Stimulated activated CD4-positive, alpha-beta T cell treated with anti-CD3 and anti-CD28 coated beads, Interleukin-2, amount 100 ng/mL, for 24 hours (primary cell): ENCODE measurements at regions not wholly inside any gene's neighbourhood (a gene's known extent, or its start where the extent isn't known, plus 50 kb on each side); places are given as distances from the start of the nearest gene placed in this dataset.
"Not testable (repeated sequence)": the region's sequence is repeated elsewhere in the genome, so short reads cannot be mapped to it uniquely, and the experiment has no call there.

ENCODE experiments used
- DNase-seq, 2 donors: peaks; one replicate each; pipeline ENCODE4 v3.0.0-alpha.2; 2020

- no peak for DNase-seq
Measured at GRCh38 chr2:195570329-195570728, 86.7 kb upstream of the SLC39A10 start.

DNA sequence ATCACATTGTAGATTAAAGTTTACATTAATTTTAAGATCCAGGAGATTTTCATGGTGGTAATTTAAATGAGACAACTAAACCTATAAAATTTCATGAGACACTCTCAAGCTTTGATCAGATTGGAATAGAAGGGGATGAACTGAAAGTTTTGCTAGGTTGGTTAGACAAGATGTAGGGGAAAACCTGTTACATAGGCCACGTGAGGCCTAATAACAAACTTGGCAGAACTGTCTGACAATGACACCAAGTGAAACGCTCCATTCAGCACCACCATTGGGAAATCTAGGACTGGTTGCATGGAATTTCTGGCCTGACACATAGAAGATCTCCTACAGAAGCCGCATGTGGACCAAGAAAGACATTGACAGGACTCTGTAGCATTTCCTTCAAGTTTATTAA, 87.8 kb upstream of the SLC39A10 start:
- DNase-seq = no peak

GRCh38 chr2:195564625-195565135, 92.3 kb upstream of the SLC39A10 start:
- DNase-seq = not testable (repeated sequence)

DNA sequence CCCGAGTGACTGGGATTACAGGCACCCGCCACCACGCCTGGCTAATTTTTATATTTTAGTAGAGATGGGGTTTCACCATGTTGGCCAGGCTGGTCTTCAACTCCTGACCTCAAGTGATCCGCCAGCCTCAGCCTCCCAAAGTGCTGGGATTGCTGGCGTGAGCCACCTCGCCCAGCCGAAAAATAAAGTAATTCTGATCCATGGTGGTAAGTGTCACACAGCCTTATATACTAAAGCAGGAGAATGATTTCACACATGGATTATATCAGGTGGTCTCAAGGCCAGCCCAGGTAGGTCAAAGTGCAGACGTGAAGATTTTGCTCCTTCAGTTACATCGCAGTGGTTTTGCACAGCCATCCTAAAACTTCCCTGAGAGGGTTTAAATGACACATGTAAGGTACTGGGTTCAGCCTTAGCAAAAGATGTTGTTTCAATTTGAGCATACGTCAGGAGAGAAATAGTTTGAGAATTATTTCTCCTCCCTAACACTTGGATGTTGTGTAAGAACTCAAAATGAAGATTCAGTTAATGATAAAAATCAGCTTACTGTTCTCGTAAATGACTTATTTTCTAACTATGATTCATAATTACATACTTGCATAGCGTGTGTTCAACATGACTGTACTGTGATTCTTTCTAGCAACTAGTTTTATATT, 93.0 kb upstream of the SLC39A10 start:
- DNase-seq = peak in 1 of 2 donors; percentile 23

DNA sequence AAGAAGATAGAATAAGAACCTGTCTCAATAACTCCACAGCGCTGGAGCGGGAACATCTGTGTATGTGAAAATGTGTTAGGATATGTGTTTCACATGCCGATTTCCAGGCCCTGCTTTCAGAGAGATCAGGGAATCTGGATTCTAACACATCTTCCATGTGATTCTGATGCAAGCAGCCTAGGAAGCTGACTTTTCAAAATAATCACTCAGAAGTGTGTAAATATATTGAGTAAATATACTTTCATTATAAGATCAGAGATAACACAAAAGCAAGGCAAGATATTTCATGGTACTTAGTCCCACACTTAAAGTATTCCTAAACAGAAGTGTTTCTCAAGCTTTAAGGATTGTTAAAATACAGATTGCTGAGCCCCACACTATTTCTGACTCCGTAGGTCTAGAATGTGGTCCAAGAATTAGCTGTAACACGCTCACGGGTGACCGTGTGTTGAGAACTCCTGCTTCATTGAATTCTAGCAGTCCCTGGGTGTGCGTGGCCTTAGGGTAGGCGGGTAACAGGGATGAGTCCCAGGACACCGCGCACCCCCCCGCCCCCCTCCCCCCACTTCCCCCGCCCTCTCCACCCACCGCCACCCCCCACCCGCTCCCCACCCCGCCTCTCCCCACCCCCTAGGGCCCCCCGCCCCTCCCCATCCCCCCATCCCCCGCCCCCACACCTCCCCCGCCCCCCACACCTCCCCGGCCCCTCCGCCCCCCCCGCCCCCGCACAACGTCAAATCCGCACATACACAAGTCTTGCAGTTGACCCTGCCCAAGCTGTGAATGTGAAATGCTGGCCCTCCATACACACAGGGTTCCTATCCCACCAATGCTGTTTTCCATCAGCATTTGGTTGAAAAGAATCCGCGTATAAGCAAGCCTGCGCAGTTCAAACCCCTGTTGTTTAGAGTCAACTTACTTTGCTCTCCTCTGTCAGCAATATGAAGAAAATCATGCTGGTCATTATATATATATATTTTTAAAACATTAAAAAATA, 94.2 kb upstream of the SLC39A10 start:
- DNase-seq = peak in 1 of 2 donors; percentile 20

- no peak for DNase-seq
Measured at GRCh38 chr2:195561116-195561921, 95.7 kb upstream of the SLC39A10 start.

DNA sequence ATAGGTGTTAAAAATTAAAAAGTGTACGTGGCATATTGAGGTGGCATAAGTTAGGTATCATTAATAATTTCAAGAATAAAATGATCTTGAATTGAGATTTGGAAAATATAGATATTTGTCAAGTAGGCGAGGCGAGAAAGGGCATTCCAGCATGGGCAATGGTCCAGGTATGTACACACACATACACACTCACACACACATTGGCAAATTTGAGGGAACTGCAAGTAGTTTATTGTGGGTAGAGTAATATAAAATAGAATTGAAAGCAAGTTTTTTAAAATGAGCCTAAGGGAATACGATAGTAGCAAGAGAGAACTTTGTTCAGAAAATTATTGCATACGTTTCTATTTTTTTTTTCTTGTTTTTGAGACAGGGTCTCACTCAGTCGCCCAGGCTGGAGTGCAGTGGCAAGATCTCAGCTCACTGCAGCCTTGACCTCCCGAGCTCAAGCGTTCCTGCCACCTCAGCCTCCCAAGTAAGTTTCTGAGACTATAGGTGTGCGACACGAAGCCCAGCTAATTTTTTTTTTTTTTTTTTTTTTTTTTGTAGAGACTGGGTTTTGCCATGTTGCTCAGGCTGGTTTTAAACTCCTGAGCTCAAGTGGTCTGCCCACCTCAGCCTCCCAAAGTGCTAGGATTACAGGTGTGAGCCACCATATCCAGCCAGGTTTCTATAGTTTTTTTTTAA, 96.7 kb upstream of the SLC39A10 start:
- DNase-seq = no peak

GRCh38 chr2:195559431-195559914, 97.6 kb upstream of the SLC39A10 start:
- peak; percentile 60 to 72 for DNase-seq

DNA sequence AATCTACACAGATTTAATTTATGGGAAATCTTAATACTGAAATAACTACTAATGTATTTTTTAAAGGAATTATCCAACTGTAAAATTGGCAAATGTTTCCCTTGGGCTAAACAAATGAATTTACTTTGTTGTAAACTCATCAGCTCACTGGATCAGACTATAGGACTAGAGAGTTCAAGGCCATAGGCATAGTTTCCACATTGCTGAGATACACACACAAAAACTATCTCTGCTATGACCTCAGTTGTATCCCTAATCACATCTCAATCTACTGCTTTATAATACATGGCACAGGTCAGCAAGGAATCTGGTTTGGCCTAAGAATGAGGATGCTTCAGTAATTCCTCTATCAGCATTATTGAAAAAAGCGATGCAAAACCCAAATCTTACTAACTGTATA, 101.1 kb upstream of the SLC39A10 start:
- DNase-seq = no peak

DNA sequence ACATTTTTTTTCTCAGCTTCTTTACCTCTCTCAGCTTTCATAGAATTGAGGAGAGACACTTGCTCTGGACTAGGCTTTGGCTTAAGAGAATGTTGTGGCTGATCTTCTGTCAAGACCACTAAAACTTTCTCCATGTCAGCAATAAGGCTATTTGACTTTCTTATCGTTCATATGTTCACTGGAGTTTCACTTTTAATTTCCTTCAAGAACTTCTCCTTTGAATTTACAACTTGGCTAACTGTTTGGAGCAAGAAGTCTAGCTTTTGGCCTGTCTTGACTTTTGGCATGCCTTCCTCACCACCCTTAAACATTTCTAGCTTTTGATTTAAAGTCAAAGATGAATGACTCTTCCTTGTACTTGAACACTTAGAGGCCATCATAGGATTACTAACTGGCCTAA, 104.4 kb upstream of the SLC39A10 start:
- no peak for DNase-seq

DNA sequence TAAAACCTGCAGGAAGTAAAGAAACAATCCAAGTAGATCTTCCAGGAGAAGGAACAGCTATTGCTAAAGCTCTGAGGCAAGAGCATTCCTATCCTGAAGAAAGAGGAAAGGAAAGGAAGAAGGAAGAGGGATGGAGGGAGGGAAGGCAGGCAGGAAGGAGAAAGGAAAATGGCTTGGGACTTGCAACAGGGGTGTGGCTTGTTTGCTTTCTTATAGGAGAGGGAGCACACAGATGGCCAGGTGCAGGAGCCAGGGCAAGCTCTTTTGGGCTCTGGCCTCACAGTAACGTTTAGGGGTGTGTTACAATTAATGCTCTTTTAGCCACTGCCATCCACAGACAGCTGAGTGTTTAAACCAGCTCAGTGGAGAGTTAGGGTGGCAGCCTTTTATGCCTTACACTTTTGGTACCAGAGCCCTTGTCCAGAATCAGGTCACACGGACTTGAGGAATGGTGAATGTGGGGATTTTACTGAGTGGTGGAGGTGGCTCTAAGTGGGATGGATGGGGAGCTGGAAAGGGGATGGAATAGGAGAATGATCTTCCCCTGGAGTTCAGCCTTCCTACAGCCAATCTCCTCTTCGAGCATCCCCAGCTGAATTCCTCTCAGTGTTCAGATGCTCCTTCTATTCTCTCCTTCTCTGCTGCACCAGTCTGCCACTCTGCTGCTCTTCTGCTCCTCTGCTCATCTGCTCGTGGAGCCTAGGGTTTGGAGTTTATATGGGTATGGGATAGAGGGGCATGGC, 108.7 kb upstream of the SLC39A10 start:
- DNase-seq = no peak

- not testable (repeated sequence) for DNase-seq
Measured at GRCh38 chr2:195547268-195547840, 109.7 kb upstream of the SLC39A10 start.

- no peak for DNase-seq
Measured at GRCh38 chr2:195545811-195546210, 111.2 kb upstream of the SLC39A10 start.

DNA sequence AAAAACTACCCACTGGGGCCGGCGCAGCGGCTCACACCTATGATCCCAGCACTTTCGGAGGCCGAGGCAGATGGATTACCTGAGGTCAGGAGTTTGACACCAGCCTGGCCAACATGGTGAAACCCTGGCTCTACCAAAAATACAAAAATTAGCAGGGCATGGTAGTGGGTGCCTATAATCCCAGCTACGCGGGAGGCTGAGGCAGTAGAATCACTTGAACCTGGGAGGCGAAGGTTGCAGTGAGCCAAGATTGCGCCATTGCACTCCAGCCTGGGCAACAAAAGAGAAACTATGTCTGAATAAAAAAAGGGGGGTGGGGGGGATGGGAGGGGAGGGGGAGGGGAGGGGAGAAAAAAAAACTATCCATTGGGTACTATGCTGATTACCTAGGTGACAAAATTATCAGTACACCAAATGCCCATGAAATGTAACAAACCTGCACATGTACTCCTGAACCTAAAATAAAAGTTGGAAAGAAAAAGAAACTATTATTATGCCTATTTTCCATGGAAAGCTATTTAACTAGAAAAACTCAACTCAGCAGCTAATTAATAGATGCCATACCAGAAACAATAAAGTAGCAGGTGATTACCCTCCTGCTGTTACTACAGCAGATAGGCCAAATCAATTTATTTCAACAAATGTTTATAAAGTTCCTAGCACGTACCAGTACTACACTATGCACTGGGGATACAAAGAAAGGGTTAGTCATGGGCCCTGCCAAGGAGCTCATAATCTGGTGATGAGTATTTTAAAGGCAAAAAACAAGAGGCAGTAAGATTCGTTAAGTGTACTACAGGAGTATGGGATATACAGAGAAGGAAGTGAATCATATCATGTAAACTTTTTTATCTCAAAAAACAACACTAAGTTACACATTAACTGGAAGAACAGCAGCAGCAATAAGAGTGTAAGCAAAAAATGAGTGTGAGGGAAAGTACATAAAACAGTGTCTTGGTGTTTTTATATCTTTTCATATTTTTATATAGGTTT, 112.8 kb upstream of the SLC39A10 start:
- DNase-seq = no peak

DNA sequence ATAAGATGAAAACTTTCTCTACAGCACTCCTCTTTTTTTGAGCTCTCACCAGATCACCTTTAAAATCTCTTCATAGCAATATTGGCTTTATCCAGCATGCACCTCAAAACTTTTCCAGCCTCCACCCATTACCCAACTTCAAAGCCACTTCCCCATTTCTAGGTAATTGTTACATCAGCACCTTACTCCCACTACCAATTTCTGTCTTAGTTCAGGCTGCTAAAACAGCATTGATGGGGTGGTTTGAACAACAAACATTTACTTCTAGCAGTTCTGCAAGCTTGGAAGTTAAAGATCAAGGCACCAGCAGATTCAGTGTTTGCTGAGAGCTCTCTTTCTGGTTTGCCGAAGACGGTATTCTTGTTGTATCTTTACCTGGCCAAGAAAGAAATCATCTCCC, 114.0 kb upstream of the SLC39A10 start:
- DNase-seq = no peak

DNA sequence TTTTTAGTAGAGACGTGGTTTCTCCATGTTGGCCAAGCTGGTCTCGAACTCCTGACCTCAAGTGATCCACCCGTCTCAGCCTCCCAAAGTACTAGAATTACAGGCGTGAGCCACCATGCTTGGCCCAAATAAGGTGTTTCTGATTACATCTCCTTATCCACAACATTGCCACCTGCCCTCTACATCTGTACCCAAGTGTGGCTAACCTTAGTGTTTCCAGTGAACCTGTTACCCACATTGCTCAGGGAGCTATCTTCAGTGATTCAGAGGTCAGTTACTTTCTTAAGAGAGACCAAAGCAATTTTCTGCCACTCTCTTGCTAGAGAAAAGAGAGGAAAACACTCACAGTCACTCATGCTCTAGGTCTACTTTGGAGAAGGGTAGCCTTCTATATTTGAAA, 115.0 kb upstream of the SLC39A10 start:
- no peak for DNase-seq

DNA sequence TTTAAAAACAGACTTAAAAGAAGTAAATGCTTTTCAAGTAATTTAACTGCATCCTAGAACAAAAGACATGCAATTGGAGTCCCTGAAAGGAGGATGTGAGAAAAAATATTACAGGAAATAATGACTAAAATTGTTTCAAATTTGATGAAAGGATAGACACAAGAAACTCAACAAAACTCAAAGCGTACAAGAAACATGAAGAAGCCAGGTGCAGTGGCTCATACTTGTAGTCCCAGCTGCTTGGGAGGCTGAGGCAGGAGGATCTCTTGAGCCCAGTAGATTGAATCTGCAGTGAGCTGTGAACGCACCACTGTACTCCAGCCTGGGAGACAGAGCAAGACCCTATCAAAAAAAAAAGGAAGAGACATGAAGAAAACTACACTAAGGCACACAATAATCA, 118.1 kb upstream of the SLC39A10 start:
- no peak for DNase-seq

GRCh38 chr2:195537811-195538210, 119.2 kb upstream of the SLC39A10 start:
- no peak for DNase-seq

GRCh38 chr2:195536906-195537305, 120.1 kb upstream of the SLC39A10 start:
- DNase-seq = no peak
